ENCODE measurements at regions not wholly inside any gene's neighbourhood (a gene's known extent, or its start where the extent isn't known, plus 50 kb on each side); places are given as distances from the start of the nearest gene placed in this dataset.

DNA sequence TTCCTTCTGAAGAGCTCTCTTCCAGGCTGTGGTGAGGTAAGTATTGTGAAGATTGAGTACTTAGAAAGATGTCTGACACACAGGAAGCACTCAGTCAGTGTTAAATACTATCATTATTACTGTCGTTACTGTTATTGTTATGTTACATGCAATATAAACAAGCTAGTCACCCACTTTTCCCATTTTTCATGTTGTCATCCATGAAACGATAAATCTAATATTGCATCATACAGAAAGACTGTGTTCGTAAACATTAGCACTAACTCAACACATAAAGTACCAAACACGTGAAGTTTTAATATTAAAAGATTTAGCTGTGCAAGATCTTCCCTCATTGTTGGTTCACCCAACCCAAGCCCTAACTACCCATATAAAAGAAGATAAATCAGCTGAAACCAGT, 109.2 kb upstream of the NRSN1 start:
- no peaks in the 10 kb centered on the region for H3K4me1 Mint-ChIP-seq
- TF ChIP-seq, protein P1, sequence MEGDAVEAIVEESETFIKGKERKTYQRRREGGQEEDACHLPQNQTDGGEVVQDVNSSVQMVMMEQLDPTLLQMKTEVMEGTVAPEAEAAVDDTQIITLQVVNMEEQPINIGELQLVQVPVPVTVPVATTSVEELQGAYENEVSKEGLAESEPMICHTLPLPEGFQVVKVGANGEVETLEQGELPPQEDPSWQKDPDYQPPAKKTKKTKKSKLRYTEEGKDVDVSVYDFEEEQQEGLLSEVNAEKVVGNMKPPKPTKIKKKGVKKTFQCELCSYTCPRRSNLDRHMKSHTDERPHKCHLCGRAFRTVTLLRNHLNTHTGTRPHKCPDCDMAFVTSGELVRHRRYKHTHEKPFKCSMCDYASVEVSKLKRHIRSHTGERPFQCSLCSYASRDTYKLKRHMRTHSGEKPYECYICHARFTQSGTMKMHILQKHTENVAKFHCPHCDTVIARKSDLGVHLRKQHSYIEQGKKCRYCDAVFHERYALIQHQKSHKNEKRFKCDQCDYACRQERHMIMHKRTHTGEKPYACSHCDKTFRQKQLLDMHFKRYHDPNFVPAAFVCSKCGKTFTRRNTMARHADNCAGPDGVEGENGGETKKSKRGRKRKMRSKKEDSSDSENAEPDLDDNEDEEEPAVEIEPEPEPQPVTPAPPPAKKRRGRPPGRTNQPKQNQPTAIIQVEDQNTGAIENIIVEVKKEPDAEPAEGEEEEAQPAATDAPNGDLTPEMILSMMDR (IDR thresholded peaks at IDR 0.05), result no peak
- no peak for TF ChIP-seq EZH2 (IDR thresholded peaks at IDR 0.05)
- no peak for TF ChIP-seq EZH2phosphoT487 (IDR thresholded peaks at IDR 0.05)
- H3K4me2 ChIP-seq, result no peak overlapping the region
- no peak overlapping the region for H3K4me3 Mint-ChIP-seq
- peaks cover 10% of the 10 kb centered on the region for H3K27me3 Mint-ChIP-seq (ENCODE audit: insufficient read depth, low read depth)
- H3K4me3 ChIP-seq, result no peak overlapping the region
- H3K9me3 ChIP-seq (ENCODE audit: low read depth), result no peaks in the 10 kb centered on the region
- no peak overlapping the region for H2AFZ ChIP-seq (replicated peaks)
- no peak overlapping the region for H3K27ac Mint-ChIP-seq
- H3K4me1 ChIP-seq, result no peaks in the 10 kb centered on the region
- no peaks in the 10 kb centered on the region for H3K79me2 ChIP-seq (ENCODE audit: low read depth)
- H3K36me3 Mint-ChIP-seq, result no peaks in the 10 kb centered on the region
- H4K20me1 ChIP-seq (ENCODE audit: low read depth), result no peaks in the 10 kb centered on the region
- no peaks in the 10 kb centered on the region for H3K27me3 ChIP-seq
- H3F3A ChIP-seq (ENCODE audit: low read depth), result no peaks in the 10 kb centered on the region
- no peak overlapping the region for H3K27ac ChIP-seq
- H3K9ac ChIP-seq, result no peak overlapping the region
- peaks cover 8% of the 10 kb centered on the region for H3K9me3 Mint-ChIP-seq
- H3K36me3 ChIP-seq, result no peaks in the 10 kb centered on the region
- DNase-seq (ENCODE audit: low spot score), result no peak

DNA sequence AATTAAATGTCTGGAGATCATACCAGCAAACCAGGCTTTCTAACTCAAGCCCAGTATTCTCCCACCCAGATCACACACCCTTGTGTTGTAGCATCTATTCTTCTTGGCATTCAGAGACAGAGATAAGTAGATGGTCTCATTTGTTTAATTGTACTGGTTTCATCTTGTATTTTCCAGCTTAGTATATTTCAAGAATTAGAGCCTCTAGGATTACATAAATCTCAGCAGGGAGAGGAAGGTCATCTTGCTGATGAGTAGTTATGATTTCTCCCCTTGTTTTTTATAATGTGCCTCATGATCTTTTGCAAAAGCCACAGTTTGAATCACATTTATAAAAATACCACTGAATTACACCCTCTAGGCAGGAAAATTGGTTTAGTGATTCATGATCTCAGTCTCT, 106.6 kb upstream of the NRSN1 start:
- H3K4me1 Mint-ChIP-seq, result no peaks in the 10 kb centered on the region
- no peaks in the 10 kb centered on the region for H3K79me2 ChIP-seq (ENCODE audit: low read depth)
- no peaks in the 10 kb centered on the region for H3K36me3 Mint-ChIP-seq
- no peaks in the 10 kb centered on the region for H4K20me1 ChIP-seq (ENCODE audit: low read depth)
- H3F3A ChIP-seq (ENCODE audit: low read depth), result no peaks in the 10 kb centered on the region
- H3K4me2 ChIP-seq, result no peak overlapping the region
- H3K9ac ChIP-seq, result no peak overlapping the region
- no peak overlapping the region for H2AFZ ChIP-seq (replicated peaks)
- no peak overlapping the region for H3K4me3 ChIP-seq
- no peak overlapping the region for H3K27ac Mint-ChIP-seq
- H3K9me3 ChIP-seq (ENCODE audit: low read depth), result no peaks in the 10 kb centered on the region
- no peak overlapping the region for H3K27ac ChIP-seq
- H3K9me3 Mint-ChIP-seq, result no peaks in the 10 kb centered on the region
- no peak overlapping the region for H3K4me3 Mint-ChIP-seq
- no peaks in the 10 kb centered on the region for H3K36me3 ChIP-seq
- no peak for TF ChIP-seq EZH2 (IDR thresholded peaks at IDR 0.05)
- TF ChIP-seq EZH2phosphoT487 (IDR thresholded peaks at IDR 0.05), result no peak
- TF ChIP-seq, protein P1 (IDR thresholded peaks at IDR 0.05), result no peak
- no peaks in the 10 kb centered on the region for H3K27me3 ChIP-seq
- no peak for DNase-seq (ENCODE audit: low spot score)
- H3K4me1 ChIP-seq, result no peaks in the 10 kb centered on the region
- H3K27me3 Mint-ChIP-seq (ENCODE audit: insufficient read depth, low read depth), result no peaks in the 10 kb centered on the region

DNA sequence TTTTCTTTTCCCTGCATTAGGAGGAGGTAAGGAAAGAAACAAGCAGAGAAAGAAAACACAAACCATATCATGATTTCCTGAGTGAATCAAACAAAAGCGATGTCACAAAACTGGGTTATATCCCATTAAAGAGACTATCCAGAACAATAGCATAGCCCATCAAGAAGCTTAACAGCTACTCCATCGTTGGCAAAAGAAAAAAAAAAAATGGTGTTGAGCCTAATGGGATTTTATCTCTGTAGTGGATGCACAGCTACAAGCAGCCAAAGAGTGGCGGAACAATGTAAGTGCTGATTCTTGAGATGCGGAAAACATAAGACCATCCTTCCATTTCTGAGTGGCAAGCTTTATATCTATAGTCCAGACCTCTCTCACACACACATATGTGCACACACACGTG, 106.2 kb upstream of the NRSN1 start:
- Histone ChIP-seq H3F3A (ENCODE audit: low read depth) (no peaks in the 10 kb centered on the region), H2AFZ (replicated peaks) (no peak overlapping the region), H3K36me3 (no peaks in the 10 kb centered on the region), H3K9me3 (ENCODE audit: low read depth) (no peaks in the 10 kb centered on the region), H3K9ac (no peak overlapping the region), H3K4me3 (no peak overlapping the region), H3K4me2 (no peak overlapping the region), H3K27me3 (no peaks in the 10 kb centered on the region), H3K4me1 (no peaks in the 10 kb centered on the region), H3K27ac (no peak overlapping the region), H4K20me1 (ENCODE audit: low read depth) (no peaks in the 10 kb centered on the region), H3K79me2 (ENCODE audit: low read depth) (no peaks in the 10 kb centered on the region)
- H3K27me3 Mint-ChIP-seq (ENCODE audit: insufficient read depth, low read depth), result no peaks in the 10 kb centered on the region
- no peaks in the 10 kb centered on the region for H3K9me3 Mint-ChIP-seq
- H3K27ac Mint-ChIP-seq, result no peak overlapping the region
- TF ChIP-seq EZH2 (IDR thresholded peaks at IDR 0.05) (no peak), EZH2phosphoT487 (IDR thresholded peaks at IDR 0.05) (peak; percentile 53)
- TF ChIP-seq, protein P1 (IDR thresholded peaks at IDR 0.05), result no peak
- H3K36me3 Mint-ChIP-seq, result no peaks in the 10 kb centered on the region
- no peak overlapping the region for H3K4me3 Mint-ChIP-seq
- no peaks in the 10 kb centered on the region for H3K4me1 Mint-ChIP-seq
- peak; percentile 3 for DNase-seq (ENCODE audit: low spot score)

DNA sequence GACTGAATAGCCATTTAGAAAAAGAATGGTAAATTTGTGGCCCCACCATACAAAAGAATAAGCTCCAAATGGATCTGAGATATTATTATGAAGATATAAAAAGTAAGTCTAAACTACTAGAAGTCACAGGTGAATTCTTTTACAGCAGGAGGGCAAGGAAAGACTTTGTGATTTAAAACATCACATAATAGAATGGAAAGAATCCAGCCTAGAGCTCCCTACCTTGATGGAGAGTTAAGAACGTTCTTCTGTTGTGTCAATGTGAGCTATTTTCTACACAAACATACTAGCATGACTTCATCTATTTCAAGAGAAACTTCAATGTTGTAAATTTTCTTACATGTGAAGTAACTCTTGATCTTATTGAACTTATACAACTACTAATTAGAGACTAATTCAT, 100.0 kb upstream of the NRSN1 start:
- H3K27ac Mint-ChIP-seq, result no peak overlapping the region
- H3K9me3 ChIP-seq (ENCODE audit: low read depth), result no peaks in the 10 kb centered on the region
- no peak overlapping the region for H3K4me3 ChIP-seq
- TF ChIP-seq, protein P1 (IDR thresholded peaks at IDR 0.05), result no peak
- no peak for TF ChIP-seq EZH2 (IDR thresholded peaks at IDR 0.05)
- TF ChIP-seq EZH2phosphoT487 (IDR thresholded peaks at IDR 0.05), result no peak
- H4K20me1 ChIP-seq (ENCODE audit: low read depth), result no peaks in the 10 kb centered on the region
- H3K36me3 ChIP-seq, result no peaks in the 10 kb centered on the region
- H3K9ac ChIP-seq, result no peak overlapping the region
- H3K27me3 ChIP-seq, result no peaks in the 10 kb centered on the region
- no peak overlapping the region for H3K27ac ChIP-seq
- no peaks in the 10 kb centered on the region for H3K4me1 ChIP-seq
- H3K4me2 ChIP-seq, result no peak overlapping the region
- H3K4me3 Mint-ChIP-seq, result no peak overlapping the region
- no peaks in the 10 kb centered on the region for H3K36me3 Mint-ChIP-seq
- no peak overlapping the region for H2AFZ ChIP-seq (replicated peaks)
- no peaks in the 10 kb centered on the region for H3K79me2 ChIP-seq (ENCODE audit: low read depth)
- H3F3A ChIP-seq (ENCODE audit: low read depth), result no peaks in the 10 kb centered on the region
- no peaks in the 10 kb centered on the region for H3K27me3 Mint-ChIP-seq (ENCODE audit: insufficient read depth, low read depth)
- no peaks in the 10 kb centered on the region for H3K4me1 Mint-ChIP-seq
- H3K9me3 Mint-ChIP-seq, result peaks cover 11% of the 10 kb centered on the region
- DNase-seq (ENCODE audit: low spot score), result no peak

All from neural progenitor cell (in vitro differentiated cells).